B cell (primary cell): ENCODE measurements at regions not wholly inside any gene's neighbourhood (a gene's known extent, or its start where the extent isn't known, plus 50 kb on each side); places are given as distances from the start of the nearest gene placed in this dataset.

ENCODE experiments used
- ATAC-seq: fragments of 200-7000 bp; cut with Tn5 transposase; one replicate; pipeline ENCODE4 v1.10.0; 2021; ENCODE audit warnings: low read depth, mild to moderate bottlenecking, moderate number of reproducible peaks, moderate library complexity
- CTCF ChIA-PET: fragments of 350-600 bp; sonication (Branson Sonifier 250); formaldehyde crosslinking; loops from one replicate; lab custom pipeline; 2021; ENCODE audit warnings: antibody characterized with exemption, inconsistent platforms; lab: Charles Lee
- POLR2A ChIA-PET: fragments of 350-600 bp; sonication (Branson Sonifier 250); formaldehyde crosslinking; loops from one replicate; lab custom pipeline; 2021; ENCODE audit warnings: antibody characterized with exemption; lab: Charles Lee
- DNase-seq: peaks from one replicate; pipeline ENCODE4 v3.0.0; 2013
- H2AFZ ChIP-seq: 2 replicates; pipeline ENCODE4 v1.6.1; 2012; ENCODE audit warnings: mild to moderate bottlenecking, low read depth, low read length; ENCODE audit not compliant: insufficient read depth, poor library complexity, severe bottlenecking
- H3K27ac ChIP-seq, 2 donors: 1 replicate in 1 of 2; 2 replicates in 1 of 2; pipeline ENCODE4 v1.5.1; 2012 to 2013; ENCODE audit warnings: low read length in 2 of 2, mild to moderate bottlenecking in 2 of 2, moderate library complexity in 1 of 2
- H3K27me3 ChIP-seq, 4 experiments: fragments of 200-600 bp in 1 of 4; sonication (generic) in 1 of 4; replicated peaks in 1 of 4; 1 replicate in 2 of 4; 2 replicates in 2 of 4; pipeline versions ENCODE4 v1.6.1 to v1.7.0; 2013 to 2016; ENCODE audit warnings: low read length in 3 of 4, mild to moderate bottlenecking in 2 of 4, mixed read lengths in 1 of 4, moderate library complexity in 1 of 4; ENCODE audit not compliant: insufficient read depth in 4 of 4, control insufficient read depth in 3 of 4; ENCODE audit errors: control extremely low read depth in 1 of 4
- H3K36me3 ChIP-seq, 2 experiments: replicated peaks in 1 of 2; 1 replicate in 1 of 2; 2 replicates in 1 of 2; pipeline versions ENCODE4 v1.6.1 to v1.7.1; 2013; ENCODE audit warnings: low read length in 1 of 2; ENCODE audit not compliant: insufficient read depth in 2 of 2, control insufficient read depth in 1 of 2; ENCODE audit errors: control extremely low read depth in 1 of 2, extremely low read depth in 1 of 2
- H3K4me1 ChIP-seq, 2 donors: fragments of 200-600 bp in 1 of 2; sonication (generic) in 1 of 2; 1 replicate in 1 of 2; 2 replicates in 1 of 2; pipeline versions ENCODE4 v1.5.1 to v1.6.1; 2013 to 2017; ENCODE audit warnings: low read length in 2 of 2; ENCODE audit not compliant: control insufficient read depth in 2 of 2, insufficient read depth in 2 of 2
- H3K4me2 ChIP-seq: replicated peaks from 2 replicates; pipeline ENCODE3; 2012; ENCODE audit warnings: mild to moderate bottlenecking, low read depth, low read length; ENCODE audit not compliant: poor library complexity, severe bottlenecking
- H3K4me3 ChIP-seq, 5 experiments: fragments of 200-600 bp in 1 of 5; sonication (generic) in 1 of 5; 1 replicate in 3 of 5; 2 replicates in 2 of 5; pipeline versions ENCODE4 v1.5.1 to v1.7.0; 2011 to 2016; ENCODE audit warnings: low read length in 4 of 5, mild to moderate bottlenecking in 4 of 5, low read depth in 2 of 5, control low read depth in 1 of 5, moderate library complexity in 1 of 5; ENCODE audit not compliant: insufficient read depth in 1 of 5; ENCODE audit errors: control extremely low read depth in 1 of 5, extremely low read depth in 1 of 5
- H3K79me2 ChIP-seq: fragments of 200-600 bp; sonication (generic); one replicate; pipeline ENCODE4 v1.6.0; 2016; ENCODE audit warnings: low read length; ENCODE audit not compliant: control insufficient read depth, insufficient read depth
- H3K9ac ChIP-seq: fragments of 200-600 bp; sonication (generic); 2 replicates; pipeline ENCODE4 v1.6.1; 2017; ENCODE audit warnings: mild to moderate bottlenecking, low read length, moderate library complexity
- H3K9me3 ChIP-seq, 3 donors: one replicate each; pipeline versions ENCODE4 v1.6.1 to v1.7.1; 2013; ENCODE audit warnings: low read length in 2 of 3; ENCODE audit not compliant: control insufficient read depth in 2 of 3, insufficient read depth in 1 of 3; ENCODE audit errors: control extremely low read depth in 1 of 3
- H4K20me1 ChIP-seq: 2 replicates; pipeline ENCODE4 v1.6.0; 2012; ENCODE audit warnings: mild to moderate bottlenecking, low read length; ENCODE audit not compliant: insufficient read depth, control insufficient read depth, poor library complexity, severe bottlenecking
- H3K27ac Mint-ChIP-seq: one replicate; pipeline ENCODE4 v1.8.0; 2021; ENCODE audit warnings: mixed read lengths
- H3K27me3 Mint-ChIP-seq: one replicate; pipeline ENCODE4 v1.8.0; 2021; ENCODE audit warnings: mixed read lengths
- H3K4me1 Mint-ChIP-seq: one replicate; pipeline ENCODE4 v1.8.0; 2021; ENCODE audit warnings: mixed read lengths
- H3K4me3 Mint-ChIP-seq: one replicate; pipeline ENCODE4 v1.8.0; 2021; ENCODE audit warnings: mixed read lengths
- H3K9me3 Mint-ChIP-seq: one replicate; pipeline ENCODE4 v1.8.0; 2022; ENCODE audit warnings: mixed read lengths; ENCODE audit not compliant: insufficient read depth
- CTCF ChIP-seq: fragments of 200-600 bp; IDR thresholded peaks from one replicate; pipeline ENCODE4 v1.8.0; 2022; ENCODE audit warnings: antibody characterized with exemption, mild to moderate bottlenecking
- EZH2 ChIP-seq: IDR thresholded peaks from 2 replicates; pipeline ENCODE4 v1.6.1; 2012; ENCODE audit warnings: borderline replicate concordance, low read depth, mild to moderate bottlenecking, moderate library complexity, low read length; ENCODE audit not compliant: insufficient read depth, poor library complexity, severe bottlenecking
- WGBS: methylation state at CpG from one replicate; pipeline ENCODE4 v1.1.5; 2013; ENCODE audit warnings: missing lambda C conversion rate; ENCODE audit not compliant: insufficient coverage; 5-methylcytosine and 5-hydroxymethylcytosine counted together
- intact Hi-C: fragments of 100-400 bp; cut with micrococcal nuclease; formaldehyde crosslinking; loops from one replicate; pipeline ENCODE4 v1.10.0; 2022

- TF ChIP-seq EZH2 (no peak), CTCF (no peak)
- Mint-ChIP-seq H3K9me3 (no peaks in the 10 kb centered on the region), H3K4me3 (no peak overlapping the region), H3K27me3 (no peaks in the 10 kb centered on the region), H3K27ac (no peak overlapping the region), H3K4me1 (no peaks in the 10 kb centered on the region)
- Histone ChIP-seq H3K9me3 (no peaks in the 10 kb centered on the region), H3K4me2 (no peak overlapping the region), H3K36me3 (no peaks in the 10 kb centered on the region), H3K4me1 (no peaks in the 10 kb centered on the region), H2AFZ (no peak overlapping the region), H3K79me2 (no peaks in the 10 kb centered on the region), H3K9ac (no peak overlapping the region), H3K4me3 (no peak overlapping the region), H3K27me3 (no peaks in the 10 kb centered on the region), H4K20me1 (no peaks in the 10 kb centered on the region), H3K27ac (no peak overlapping the region)
- CTCF ChIA-PET: no interaction called here
- ATAC-seq (no peak), DNase-seq (no peak)
- intact Hi-C loops: no loop called here
- POLR2A ChIA-PET: no interaction called here
- WGBS: 93% methylated on average over 2 of the region's 4 CpGs
Observed at GRCh38 chr13:73365681-73366080, 306.9 kb downstream of the KLF5 start.

GRCh38 chr13:73365252-73365651 lies 306.4 kb downstream of the KLF5 start:
- H3K79me2 ChIP-seq: no peaks in the 10 kb centered on the region
- ChIA-PET POLR2A (no interaction called here), CTCF (no interaction called here)
- Mint-ChIP-seq H3K27me3 (no peaks in the 10 kb centered on the region), H3K27ac (no peak overlapping the region), H3K9me3 (no peaks in the 10 kb centered on the region), H3K4me1 (no peaks in the 10 kb centered on the region), H3K4me3 (no peak overlapping the region)
- no peaks in the 10 kb centered on the region for H3K36me3 ChIP-seq
- no peak overlapping the region for H3K9ac ChIP-seq
- no peak overlapping the region for H2AFZ ChIP-seq
- no peaks in the 10 kb centered on the region for H3K4me1 ChIP-seq
- H4K20me1 ChIP-seq: no peaks in the 10 kb centered on the region
- intact Hi-C loops: no loop called here
- TF ChIP-seq CTCF (no peak), EZH2 (no peak)
- ATAC-seq (no peak), DNase-seq (no peak)
- H3K27ac ChIP-seq: no peak overlapping the region
- 80% methylated on average over 2 of the region's 3 CpGs for WGBS
- no peaks in the 10 kb centered on the region for H3K27me3 ChIP-seq
- no peak overlapping the region for H3K4me2 ChIP-seq
- no peaks in the 10 kb centered on the region for H3K9me3 ChIP-seq
- no peak overlapping the region for H3K4me3 ChIP-seq
